MM.1S (cell line): ENCODE measurements at regions not wholly inside any gene's neighbourhood (a gene's known extent, or its start where the extent isn't known, plus 50 kb on each side); places are given as distances from the start of the nearest gene placed in this dataset.

Experiments
- CTCF ChIP-seq: fragments of 300-600 bp; sonication (generic); IDR thresholded peaks from 2 replicates; pipeline ENCODE4 v1.5.1; 2016; ENCODE audit warnings: antibody characterized with exemption, low read length, mixed read lengths
- EZH2 ChIP-seq: fragments of 300-600 bp; sonication (generic); optimal IDR thresholded peaks from 2 replicates; pipeline ENCODE3; 2017; ENCODE audit warnings: low read depth, mild to moderate bottlenecking, antibody characterized with exemption, low read length, mixed read lengths

- no peak for TF ChIP-seq CTCF
- TF ChIP-seq EZH2 = no peak
Observed at GRCh38 chr5:81898403-81898802, 73.4 kb upstream of the ATG10 start.
